GM06990 (cell line): ENCODE measurements at regions not wholly inside any gene's neighbourhood (a gene's known extent, or its start where the extent isn't known, plus 50 kb on each side); places are given as distances from the start of the nearest gene placed in this dataset.

Experiments
- DNase-seq: peaks from one replicate; pipeline ENCODE4 v3.0.0-alpha.2; 2011; ENCODE audit not compliant: insufficient read length; ENCODE audit errors: extremely low read depth
- H3K27me3 ChIP-seq: replicated peaks from 2 replicates; pipeline ENCODE4 v1.6.0; 2011; ENCODE audit warnings: low read length; ENCODE audit not compliant: control insufficient read depth, insufficient read depth
- H3K36me3 ChIP-seq: 2 replicates; pipeline ENCODE4 v1.5.1; 2011; ENCODE audit warnings: low read length; ENCODE audit not compliant: control insufficient read depth, insufficient read depth
- H3K4me3 ChIP-seq: replicated peaks from 2 replicates; pipeline ENCODE4 v1.5.1; 2011; ENCODE audit warnings: low read depth, mild to moderate bottlenecking, control low read depth, low read length
- CTCF ChIP-seq: IDR thresholded peaks from 2 replicates; pipeline ENCODE4 v1.5.1; 2011; ENCODE audit warnings: low read length, control low read depth, mild to moderate bottlenecking, inconsistent platforms; ENCODE audit not compliant: insufficient read depth, poor library complexity, severe bottlenecking

GRCh38 chr12:59039005-59039404 lies 118.7 kb upstream of the LRIG3 start:
- DNase-seq = no peak
- no peak overlapping the region for H3K4me3 ChIP-seq
- no peaks in the 10 kb centered on the region for H3K36me3 ChIP-seq
- TF ChIP-seq CTCF = no peak
- H3K27me3 ChIP-seq = peaks cover 2% of the 10 kb centered on the region; the same call in 1 of the 2 replicates

GRCh38 chr12:59036973-59037762 lies 116.9 kb upstream of the LRIG3 start:
- peaks cover 2% of the 10 kb centered on the region; the same call in 1 of the 2 replicates for H3K27me3 ChIP-seq
- TF ChIP-seq CTCF = no peak
- H3K4me3 ChIP-seq = no peak overlapping the region
- no peak for DNase-seq
- no peaks in the 10 kb centered on the region for H3K36me3 ChIP-seq

GRCh38 chr12:59036347-59036746 lies 116.0 kb upstream of the LRIG3 start:
- Histone ChIP-seq H3K27me3 (peaks cover 2% of the 10 kb centered on the region; the same call in 1 of the 2 replicates), H3K36me3 (no peaks in the 10 kb centered on the region), H3K4me3 (no peak overlapping the region)
- no peak for DNase-seq
- TF ChIP-seq CTCF = no peak

GRCh38 chr12:59031313-59031712 lies 111.0 kb upstream of the LRIG3 start:
- Histone ChIP-seq H3K36me3 (no peaks in the 10 kb centered on the region), H3K4me3 (no peak overlapping the region), H3K27me3 (no peaks in the 10 kb centered on the region)
- no peak for DNase-seq
- no peak for TF ChIP-seq CTCF

GRCh38 chr12:59030415-59030814 lies 110.1 kb upstream of the LRIG3 start:
- H3K27me3 ChIP-seq = no peaks in the 10 kb centered on the region
- DNase-seq = no peak
- TF ChIP-seq CTCF = no peak
- no peaks in the 10 kb centered on the region for H3K36me3 ChIP-seq
- no peak overlapping the region for H3K4me3 ChIP-seq
